K562 (cell line): ENCODE measurements at regions not wholly inside any gene's neighbourhood (a gene's known extent, or its start where the extent isn't known, plus 50 kb on each side); places are given as distances from the start of the nearest gene placed in this dataset.

Experiments
- E2F3 ChIP-seq: fragments of 250-450 bp; sonication (Bioruptor Pico); IDR thresholded peaks from 2 replicates; pipeline ENCODE4 v1.4.0; 2020; ENCODE audit warnings: mild to moderate bottlenecking
- ESRRB ChIP-seq: fragments of 250-450 bp; sonication (Bioruptor Pico); IDR thresholded peaks from 2 replicates; pipeline ENCODE4 v1.5.0; 2020; ENCODE audit warnings: mild to moderate bottlenecking, moderate library complexity, borderline replicate concordance
- GTF2A2 ChIP-seq: IDR thresholded peaks from 2 replicates; pipeline ENCODE4 v1.6.1; 2016; ENCODE audit warnings: mild to moderate bottlenecking, missing genetic modification characterization, missing compliant biosample characterization
- MTA1 ChIP-seq: fragments of 450-650 bp; IDR thresholded peaks from 2 replicates; pipeline ENCODE4 v1.6.1; 2017; ENCODE audit warnings: borderline replicate concordance
- MYBL2 ChIP-seq, 2 experiments: fragments of 450-650 bp in 1 of 2; sonication (generic) in 1 of 2; formaldehyde crosslinking in 1 of 2; IDR thresholded peaks; 2 replicates each; pipeline versions ENCODE4 v1.6.1 to v1.8.1; 2017 to 2022; ENCODE audit warnings: borderline replicate concordance in 1 of 2, inconsistent platforms in 1 of 2, low read depth in 1 of 2, mild to moderate bottlenecking in 1 of 2, missing genetic modification reagents in 1 of 2, moderate library complexity in 1 of 2
- NEUROD1 ChIP-seq: fragments of 150-350 bp; IDR thresholded peaks from 2 replicates; pipeline ENCODE4 v1.6.1; 2014; ENCODE audit warnings: borderline replicate concordance, low read length, low read depth; ENCODE audit not compliant: partially characterized antibody
- PTTG1 ChIP-seq: fragments of 450-650 bp; IDR thresholded peaks from 2 replicates; pipeline ENCODE4 v1.6.1; 2016; ENCODE audit warnings: low read depth, mild to moderate bottlenecking, missing genetic modification characterization, missing compliant biosample characterization
- RFX5 ChIP-seq: IDR thresholded peaks from 2 replicates; pipeline ENCODE4 v1.6.1; 2011; ENCODE audit warnings: low read depth, mild to moderate bottlenecking, improper control_type of control experiment, low read length
- STAG1 ChIP-seq: sonication (generic); formaldehyde crosslinking; IDR thresholded peaks from 2 replicates; pipeline ENCODE4 v1.5.0; 2020; ENCODE audit warnings: missing genetic modification reagents, borderline replicate concordance
- THRAP3 ChIP-seq: fragments of 450-650 bp; IDR thresholded peaks from 2 replicates; pipeline ENCODE4 v1.6.1; 2016; ENCODE audit warnings: mild to moderate bottlenecking, inconsistent platforms, borderline replicate concordance
- YY1 ChIP-seq, 3 experiments: IDR thresholded peaks; 2 replicates each; pipeline ENCODE4 v1.6.1; 2011; ENCODE audit warnings: low read length in 2 of 3, mild to moderate bottlenecking in 2 of 3, moderate library complexity in 2 of 3, borderline replicate concordance in 1 of 3, control low read depth in 1 of 3, low read depth in 1 of 3; ENCODE audit not compliant: insufficient read depth in 3 of 3, insufficient replicate concordance in 2 of 3, control insufficient read depth in 1 of 3, insufficient read length in 1 of 3; ENCODE audit errors: extremely low read depth in 1 of 3
- ZNF384 ChIP-seq: IDR thresholded peaks from 2 replicates; pipeline ENCODE4 v1.6.1; 2012; ENCODE audit warnings: low read depth, low read length, improper control_type of control experiment
- ZNF717 ChIP-seq: fragments of 250-450 bp; sonication (Bioruptor Pico); IDR thresholded peaks from 2 replicates; pipeline ENCODE4 v1.5.0; 2021
- ZNF79 ChIP-seq: fragments of 250-450 bp; sonication (Bioruptor Pico); IDR thresholded peaks from 2 replicates; pipeline ENCODE4 v1.4.0; 2020; ENCODE audit warnings: low read depth, mild to moderate bottlenecking, moderate library complexity
- TF ChIP-seq, protein P1 (sequence below): fragments of 200-800 bp; sonication (Bioruptor generic); IDR thresholded peaks from 2 replicates; pipeline ENCODE4 v1.6.1; 2017; ENCODE audit warnings: missing genetic modification characterization, missing compliant biosample characterization
- TF ChIP-seq, protein P2 (sequence below): fragments of 250-450 bp; sonication (Bioruptor Pico); IDR thresholded peaks from 2 replicates; pipeline ENCODE4 v1.8.0; 2021; ENCODE audit warnings: moderate library complexity, mild to moderate bottlenecking, inconsistent platforms
- TF ChIP-seq, protein P3 (sequence below): sonication (generic); formaldehyde crosslinking; IDR thresholded peaks from 2 replicates; pipeline ENCODE4 v1.8.0; 2022; ENCODE audit warnings: mild to moderate bottlenecking, missing genetic modification reagents, borderline replicate concordance
- TF ChIP-seq, protein P4 (sequence below), 2 experiments: fragments of 200-800 bp in 1 of 2; sonication (Bioruptor generic) in 1 of 2; sonication (generic) in 1 of 2; formaldehyde crosslinking in 1 of 2; IDR thresholded peaks in 1 of 2; conservative IDR thresholded peaks in 1 of 2; 2 replicates each; pipeline versions ENCODE4 v1.5.0 to v1.6.1; 2016 to 2020; ENCODE audit warnings: missing compliant biosample characterization in 1 of 2, missing genetic modification characterization in 1 of 2, missing genetic modification reagents in 1 of 2
- TF ChIP-seq, protein P5 (sequence below): fragments of 250-450 bp; sonication (Bioruptor Pico); IDR thresholded peaks from 2 replicates; pipeline ENCODE4 v1.8.0; 2021; ENCODE audit warnings: mild to moderate bottlenecking, moderate library complexity
- TF ChIP-seq, protein P6 (sequence below), 2 experiments: fragments of 450-650 bp in 1 of 2; sonication (generic) in 1 of 2; formaldehyde crosslinking; conservative IDR thresholded peaks; 2 replicates each; pipeline versions ENCODE4 v1.4.0 to v1.8.1; 2020 to 2022; ENCODE audit warnings: mild to moderate bottlenecking in 1 of 2, missing genetic modification reagents in 1 of 2

DNA sequence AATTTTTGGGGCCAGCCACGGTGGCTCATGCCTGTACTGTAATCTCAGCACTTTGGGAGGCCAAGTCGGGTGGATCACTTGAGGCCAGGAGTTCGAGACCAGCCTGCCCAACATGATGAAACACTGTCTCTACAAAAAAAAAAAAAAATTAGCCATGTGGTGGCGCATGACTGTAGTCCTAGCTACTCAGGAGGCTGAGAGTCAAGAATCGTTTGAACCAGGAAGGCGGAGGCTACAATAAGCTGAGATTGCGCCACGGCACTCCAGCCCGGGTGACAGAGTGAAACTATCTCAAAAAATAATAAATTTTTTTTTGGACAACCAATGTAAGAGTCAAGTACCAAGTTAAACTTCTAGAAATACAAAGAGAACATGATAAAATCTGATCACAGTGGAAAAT lies 164.6 kb downstream of the AVL9 start (continued):
- TF ChIP-seq, protein P1, sequence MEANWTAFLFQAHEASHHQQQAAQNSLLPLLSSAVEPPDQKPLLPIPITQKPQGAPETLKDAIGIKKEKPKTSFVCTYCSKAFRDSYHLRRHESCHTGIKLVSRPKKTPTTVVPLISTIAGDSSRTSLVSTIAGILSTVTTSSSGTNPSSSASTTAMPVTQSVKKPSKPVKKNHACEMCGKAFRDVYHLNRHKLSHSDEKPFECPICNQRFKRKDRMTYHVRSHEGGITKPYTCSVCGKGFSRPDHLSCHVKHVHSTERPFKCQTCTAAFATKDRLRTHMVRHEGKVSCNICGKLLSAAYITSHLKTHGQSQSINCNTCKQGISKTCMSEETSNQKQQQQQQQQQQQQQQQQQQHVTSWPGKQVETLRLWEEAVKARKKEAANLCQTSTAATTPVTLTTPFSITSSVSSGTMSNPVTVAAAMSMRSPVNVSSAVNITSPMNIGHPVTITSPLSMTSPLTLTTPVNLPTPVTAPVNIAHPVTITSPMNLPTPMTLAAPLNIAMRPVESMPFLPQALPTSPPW (CRISPR knock-in tag): no peak
- TF ChIP-seq YY1 (IDR thresholded peaks at IDR 0.05; ENCODE audit: borderline replicate concordance in 1 of 3, control insufficient read depth in 1 of 3, extremely low read depth in 1 of 3, insufficient read depth in 3 of 3, insufficient read length in 1 of 3, insufficient replicate concordance in 2 of 3, low read depth in 1 of 3, low read length in 2 of 3): no peak
- TF ChIP-seq, protein P2, sequence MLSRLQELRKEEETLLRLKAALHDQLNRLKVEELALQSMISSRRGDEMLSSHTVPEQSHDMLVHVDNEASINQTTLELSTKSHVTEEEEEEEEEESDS: no peak
- TF ChIP-seq, protein P3, sequence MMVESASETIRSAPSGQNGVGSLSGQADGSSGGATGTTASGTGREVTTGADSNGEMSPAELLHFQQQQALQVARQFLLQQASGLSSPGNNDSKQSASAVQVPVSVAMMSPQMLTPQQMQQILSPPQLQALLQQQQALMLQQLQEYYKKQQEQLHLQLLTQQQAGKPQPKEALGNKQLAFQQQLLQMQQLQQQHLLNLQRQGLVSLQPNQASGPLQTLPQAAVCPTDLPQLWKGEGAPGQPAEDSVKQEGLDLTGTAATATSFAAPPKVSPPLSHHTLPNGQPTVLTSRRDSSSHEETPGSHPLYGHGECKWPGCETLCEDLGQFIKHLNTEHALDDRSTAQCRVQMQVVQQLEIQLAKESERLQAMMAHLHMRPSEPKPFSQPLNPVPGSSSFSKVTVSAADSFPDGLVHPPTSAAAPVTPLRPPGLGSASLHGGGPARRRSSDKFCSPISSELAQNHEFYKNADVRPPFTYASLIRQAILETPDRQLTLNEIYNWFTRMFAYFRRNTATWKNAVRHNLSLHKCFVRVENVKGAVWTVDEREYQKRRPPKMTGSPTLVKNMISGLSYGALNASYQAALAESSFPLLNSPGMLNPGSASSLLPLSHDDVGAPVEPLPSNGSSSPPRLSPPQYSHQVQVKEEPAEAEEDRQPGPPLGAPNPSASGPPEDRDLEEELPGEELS (CRISPR knock-in tag): no peak
- no peak for TF ChIP-seq RFX5
- peak; percentile 81 for TF ChIP-seq ZNF384
- no peak for TF ChIP-seq GTF2A2
- TF ChIP-seq NEUROD1: no peak
- TF ChIP-seq MTA1: no peak
- TF ChIP-seq THRAP3: no peak
- TF ChIP-seq, protein P4, sequence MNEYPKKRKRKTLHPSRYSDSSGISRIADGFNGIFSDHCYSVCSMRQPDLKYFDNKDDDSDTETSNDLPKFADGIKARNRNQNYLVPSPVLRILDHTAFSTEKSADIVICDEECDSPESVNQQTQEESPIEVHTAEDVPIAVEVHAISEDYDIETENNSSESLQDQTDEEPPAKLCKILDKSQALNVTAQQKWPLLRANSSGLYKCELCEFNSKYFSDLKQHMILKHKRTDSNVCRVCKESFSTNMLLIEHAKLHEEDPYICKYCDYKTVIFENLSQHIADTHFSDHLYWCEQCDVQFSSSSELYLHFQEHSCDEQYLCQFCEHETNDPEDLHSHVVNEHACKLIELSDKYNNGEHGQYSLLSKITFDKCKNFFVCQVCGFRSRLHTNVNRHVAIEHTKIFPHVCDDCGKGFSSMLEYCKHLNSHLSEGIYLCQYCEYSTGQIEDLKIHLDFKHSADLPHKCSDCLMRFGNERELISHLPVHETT (CRISPR knock-in tag; conservative IDR thresholded peaks at IDR 0.05 in 1 of 2, IDR thresholded peaks at IDR 0.05 in 1 of 2): no peak
- no peak for TF ChIP-seq STAG1 (CRISPR knock-in tag)
- TF ChIP-seq E2F3 (CRISPR knock-in tag): no peak
- TF ChIP-seq ESRRB (CRISPR knock-in tag): no peak
- TF ChIP-seq, protein P5, sequence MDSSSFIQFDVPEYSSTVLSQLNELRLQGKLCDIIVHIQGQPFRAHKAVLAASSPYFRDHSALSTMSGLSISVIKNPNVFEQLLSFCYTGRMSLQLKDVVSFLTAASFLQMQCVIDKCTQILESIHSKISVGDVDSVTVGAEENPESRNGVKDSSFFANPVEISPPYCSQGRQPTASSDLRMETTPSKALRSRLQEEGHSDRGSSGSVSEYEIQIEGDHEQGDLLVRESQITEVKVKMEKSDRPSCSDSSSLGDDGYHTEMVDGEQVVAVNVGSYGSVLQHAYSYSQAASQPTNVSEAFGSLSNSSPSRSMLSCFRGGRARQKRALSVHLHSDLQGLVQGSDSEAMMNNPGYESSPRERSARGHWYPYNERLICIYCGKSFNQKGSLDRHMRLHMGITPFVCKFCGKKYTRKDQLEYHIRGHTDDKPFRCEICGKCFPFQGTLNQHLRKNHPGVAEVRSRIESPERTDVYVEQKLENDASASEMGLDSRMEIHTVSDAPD (CRISPR knock-in tag): no peak
- TF ChIP-seq PTTG1 (tag): no peak
- TF ChIP-seq, protein P6, sequence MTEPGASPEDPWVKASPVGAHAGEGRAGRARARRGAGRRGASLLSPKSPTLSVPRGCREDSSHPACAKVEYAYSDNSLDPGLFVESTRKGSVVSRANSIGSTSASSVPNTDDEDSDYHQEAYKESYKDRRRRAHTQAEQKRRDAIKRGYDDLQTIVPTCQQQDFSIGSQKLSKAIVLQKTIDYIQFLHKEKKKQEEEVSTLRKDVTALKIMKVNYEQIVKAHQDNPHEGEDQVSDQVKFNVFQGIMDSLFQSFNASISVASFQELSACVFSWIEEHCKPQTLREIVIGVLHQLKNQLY (CRISPR knock-in tag; conservative IDR thresholded peaks at IDR 0.05): no peak
- TF ChIP-seq ZNF79 (CRISPR knock-in tag): no peak
- 0 out of 2 replicates have a peak, but pooled peaks have one; percentile 14 for TF ChIP-seq MYBL2 (IDR thresholded peaks at IDR 0.05; ENCODE audit: low read depth)
- TF ChIP-seq MYBL2 (CRISPR knock-in tag; IDR thresholded peaks at IDR 0.05; ENCODE audit: borderline replicate concordance): no peak
- no peak for TF ChIP-seq ZNF717 (CRISPR knock-in tag)
